CD8-positive, alpha-beta memory T cell (primary cell): ENCODE measurements at regions not wholly inside any gene's neighbourhood (a gene's known extent, or its start where the extent isn't known, plus 50 kb on each side); places are given as distances from the start of the nearest gene placed in this dataset.

Experiments used
- CTCF ChIA-PET: fragments of 350-600 bp; sonication (Branson Sonifier 250); formaldehyde crosslinking; loops from one replicate; lab custom pipeline; 2021; ENCODE audit warnings: antibody characterized with exemption; lab: Charles Lee
- POLR2A ChIA-PET: fragments of 350-600 bp; sonication (Branson Sonifier 250); formaldehyde crosslinking; loops from one replicate; lab custom pipeline; 2021; ENCODE audit warnings: antibody characterized with exemption; lab: Charles Lee
- DNase-seq, 5 donors: peaks; one replicate each; pipeline versions ENCODE4 v3.0.0 to v3.0.0-alpha.2; 2020 to 2022; ENCODE audit warnings: mixed read lengths in 1 of 5
- H3K27ac ChIP-seq: one replicate; pipeline ENCODE4 v1.7.0; 2013; ENCODE audit warnings: low read depth, mild to moderate bottlenecking, low read length, moderate library complexity
- H3K27me3 ChIP-seq: 2 replicates; pipeline ENCODE4 v1.7.0; 2013; ENCODE audit warnings: low read length, mild to moderate bottlenecking; ENCODE audit not compliant: insufficient read depth, poor library complexity, severe bottlenecking
- H3K36me3 ChIP-seq: 2 replicates; pipeline ENCODE4 v1.7.0; 2013; ENCODE audit warnings: mild to moderate bottlenecking, low read length, moderate library complexity; ENCODE audit not compliant: insufficient read depth
- H3K4me1 ChIP-seq: 2 replicates; pipeline ENCODE4 v1.7.0; 2013; ENCODE audit warnings: mild to moderate bottlenecking, low read length, moderate library complexity; ENCODE audit not compliant: insufficient read depth
- H3K4me3 ChIP-seq: 2 replicates; pipeline ENCODE4 v1.7.0; 2013; ENCODE audit warnings: mild to moderate bottlenecking, low read length
- H3K9me3 ChIP-seq: 2 replicates; pipeline ENCODE4 v1.7.0; 2013; ENCODE audit warnings: mild to moderate bottlenecking, low read length
- H3K27ac Mint-ChIP-seq, 8 donors: one replicate each; pipeline ENCODE4 v1.8.0; 2020 to 2021; ENCODE audit warnings: mixed read lengths in 8 of 8, mild to moderate bottlenecking in 6 of 8, inconsistent platforms in 3 of 8, moderate library complexity in 3 of 8
- H3K27me3 Mint-ChIP-seq, 2 donors: one replicate each; pipeline ENCODE4 v1.8.0; 2020 to 2021; ENCODE audit warnings: mixed read lengths in 2 of 2, mild to moderate bottlenecking in 1 of 2, moderate library complexity in 1 of 2
- H3K36me3 Mint-ChIP-seq, 3 donors: one replicate each; pipeline ENCODE4 v1.8.0; 2020 to 2021; ENCODE audit warnings: mixed read lengths in 3 of 3, inconsistent platforms in 1 of 3, mild to moderate bottlenecking in 1 of 3
- H3K4me1 Mint-ChIP-seq, 3 donors: one replicate each; pipeline ENCODE4 v1.8.0; 2020 to 2021; ENCODE audit warnings: mixed read lengths in 3 of 3, inconsistent platforms in 1 of 3, mild to moderate bottlenecking in 1 of 3
- H3K4me3 Mint-ChIP-seq, 7 donors: one replicate each; pipeline ENCODE4 v1.8.0; 2020 to 2021; ENCODE audit warnings: mixed read lengths in 7 of 7, mild to moderate bottlenecking in 6 of 7, moderate library complexity in 4 of 7, inconsistent platforms in 2 of 7
- H3K9me3 Mint-ChIP-seq, 5 donors: one replicate each; pipeline ENCODE4 v1.8.0; 2020 to 2022; ENCODE audit warnings: mixed read lengths in 5 of 5, mild to moderate bottlenecking in 3 of 5, moderate library complexity in 2 of 5, inconsistent platforms in 1 of 5

- peaks cover 25 to 62% of the 10 kb centered on the region in 2 donors for H3K27me3 Mint-ChIP-seq
- H3K4me3 Mint-ChIP-seq = no peak overlapping the region
- no peaks in the 10 kb centered on the region for H3K36me3 ChIP-seq
- DNase-seq = no peak
- H3K27ac ChIP-seq = no peak overlapping the region
- H3K27me3 ChIP-seq = peaks cover 5% of the 10 kb centered on the region
- no peaks in the 10 kb centered on the region for H3K36me3 Mint-ChIP-seq
- ChIA-PET CTCF (no interaction called here), POLR2A (no interaction called here)
- no peak overlapping the region for H3K4me3 ChIP-seq
- H3K4me1 Mint-ChIP-seq = no peaks in the 10 kb centered on the region
- no peaks in the 10 kb centered on the region for H3K9me3 ChIP-seq
- no peak overlapping the region for H3K27ac Mint-ChIP-seq
- no peaks in the 10 kb centered on the region for H3K4me1 ChIP-seq
- peaks cover 2 to 25% (median 23%) of the 10 kb centered on the region in 5 donors for H3K9me3 Mint-ChIP-seq
These were observed 71.2 kb upstream of the BCL9 start for GRCh38 chr1:147470079-147470478.

GRCh38 chr1:147472489-147472888 lies 68.8 kb upstream of the BCL9 start:
- H3K27ac Mint-ChIP-seq = no peak overlapping the region
- no peak for DNase-seq
- H3K4me1 Mint-ChIP-seq = no peaks in the 10 kb centered on the region
- Histone ChIP-seq H3K4me3 (no peak overlapping the region), H3K9me3 (no peaks in the 10 kb centered on the region), H3K4me1 (no peaks in the 10 kb centered on the region), H3K27me3 (peaks cover 5% of the 10 kb centered on the region), H3K27ac (no peak overlapping the region), H3K36me3 (no peaks in the 10 kb centered on the region)
- peaks cover 17 to 44% of the 10 kb centered on the region in 2 donors for H3K27me3 Mint-ChIP-seq
- H3K36me3 Mint-ChIP-seq = no peaks in the 10 kb centered on the region
- peaks cover 2 to 7% (median 3%) of the 10 kb centered on the region in 5 donors for H3K9me3 Mint-ChIP-seq
- H3K4me3 Mint-ChIP-seq = no peak overlapping the region
- ChIA-PET CTCF (no interaction called here), POLR2A (no interaction called here)

DNA sequence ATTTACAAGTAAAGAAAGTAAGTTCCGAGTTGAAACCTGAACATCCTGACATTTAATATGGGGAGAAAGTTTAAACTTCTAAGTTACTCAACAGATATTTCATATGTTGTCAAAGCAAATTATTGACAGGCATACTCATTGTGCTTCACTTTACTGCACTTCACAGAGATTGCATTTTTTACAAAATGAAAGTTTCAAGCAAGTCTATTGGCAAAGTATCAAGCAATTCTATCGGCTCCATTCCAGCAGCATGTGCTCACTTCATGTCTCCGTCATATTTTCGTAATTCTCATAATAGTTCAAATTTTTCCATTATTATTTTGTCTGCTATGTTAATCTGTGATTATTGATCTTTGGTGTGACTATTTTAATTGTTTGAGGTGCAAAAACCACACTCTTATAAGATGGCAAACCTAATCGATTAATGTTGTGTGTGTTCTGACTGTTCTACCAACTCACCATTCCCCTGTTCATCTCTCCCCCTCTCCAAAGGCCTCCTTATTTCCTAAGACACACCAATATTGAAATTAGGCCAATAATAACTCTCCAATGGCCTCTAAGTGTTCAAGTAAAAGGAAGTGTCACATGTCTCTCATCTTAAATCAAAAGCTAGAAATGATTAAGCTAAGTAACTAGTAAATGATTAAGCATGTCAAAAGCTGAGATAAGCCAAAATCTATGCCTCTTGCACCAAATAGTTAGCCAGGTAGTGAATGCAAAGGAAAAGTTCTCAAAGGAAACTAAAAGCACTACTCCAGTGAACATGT lies 68.2 kb upstream of the BCL9 start:
- ChIA-PET POLR2A (no interaction called here), CTCF (no interaction called here)

DNA sequence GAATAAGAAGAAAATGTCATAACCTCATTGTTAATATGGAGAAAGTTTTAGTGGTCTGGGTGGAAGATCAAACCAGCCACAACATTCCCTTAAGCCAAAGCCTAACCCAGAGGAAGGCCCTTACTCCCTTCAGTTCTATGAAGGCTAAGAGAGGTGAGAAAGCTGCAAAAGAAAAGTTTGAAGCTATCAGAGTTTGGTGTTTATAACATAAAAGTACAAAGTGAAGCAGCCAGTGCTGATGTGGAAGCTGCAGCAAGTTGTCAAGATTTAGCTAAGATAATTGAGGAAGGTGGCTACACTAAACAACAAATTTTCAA lies 67.6 kb upstream of the BCL9 start:
- no peaks in the 10 kb centered on the region for H3K9me3 ChIP-seq
- H3K4me3 ChIP-seq = no peak overlapping the region
- ChIA-PET CTCF (no interaction called here), POLR2A (no interaction called here)
- H3K36me3 ChIP-seq = no peaks in the 10 kb centered on the region
- H3K27ac ChIP-seq = no peak overlapping the region
- Mint-ChIP-seq H3K9me3 (peaks cover 0 to 2% (median 0%) of the 10 kb centered on the region in 5 donors), H3K27ac (no peak overlapping the region), H3K36me3 (no peaks in the 10 kb centered on the region), H3K27me3 (peaks cover 21 to 44% of the 10 kb centered on the region in 2 donors), H3K4me1 (no peaks in the 10 kb centered on the region), H3K4me3 (no peak overlapping the region)
- H3K4me1 ChIP-seq = no peaks in the 10 kb centered on the region
- peaks cover 4% of the 10 kb centered on the region for H3K27me3 ChIP-seq
- no peak for DNase-seq

More for the DNA sequence above, 68.2 kb upstream of the BCL9 start:
- peaks cover 22 to 41% of the 10 kb centered on the region in 2 donors for H3K27me3 Mint-ChIP-seq
- no peaks in the 10 kb centered on the region for H3K4me1 Mint-ChIP-seq
- DNase-seq = no peak
- Histone ChIP-seq H3K9me3 (no peaks in the 10 kb centered on the region), H3K4me1 (no peaks in the 10 kb centered on the region), H3K4me3 (no peak overlapping the region), H3K27me3 (peaks cover 5% of the 10 kb centered on the region), H3K36me3 (no peaks in the 10 kb centered on the region), H3K27ac (no peak overlapping the region)
- H3K36me3 Mint-ChIP-seq = no peaks in the 10 kb centered on the region
- H3K27ac Mint-ChIP-seq = no peak overlapping the region
- no peak overlapping the region for H3K4me3 Mint-ChIP-seq
- H3K9me3 Mint-ChIP-seq = peaks cover 0 to 2% (median 0%) of the 10 kb centered on the region in 5 donors

DNA sequence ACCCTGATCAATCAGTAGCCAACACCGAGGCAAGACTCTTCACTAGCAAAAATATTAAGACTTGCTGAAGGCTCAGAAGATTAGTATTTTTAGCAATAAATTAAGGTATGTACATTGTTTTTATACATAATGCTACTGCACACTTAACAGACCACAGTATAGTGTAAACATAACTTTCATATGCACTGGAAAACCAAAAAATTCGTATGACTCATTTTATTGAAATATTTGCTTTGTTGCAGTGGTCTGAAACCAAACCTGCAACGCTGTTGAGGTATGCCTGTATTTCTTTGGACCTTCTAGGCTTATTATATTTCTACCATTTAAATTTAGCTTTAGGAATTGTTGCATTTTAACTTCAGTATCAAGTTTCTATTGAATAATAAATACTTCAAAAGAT lies 65.8 kb upstream of the BCL9 start:
- no peak for DNase-seq
- no peaks in the 10 kb centered on the region for H3K27me3 ChIP-seq
- CTCF ChIA-PET = no interaction called here
- no peaks in the 10 kb centered on the region for H3K4me1 ChIP-seq
- no peak overlapping the region for H3K4me3 Mint-ChIP-seq
- H3K36me3 ChIP-seq = no peaks in the 10 kb centered on the region
- no peak overlapping the region for H3K4me3 ChIP-seq
- no peaks in the 10 kb centered on the region for H3K9me3 Mint-ChIP-seq
- no peaks in the 10 kb centered on the region for H3K4me1 Mint-ChIP-seq
- peaks cover 0 to 1% (median 0%) of the 10 kb centered on the region in 3 donors for H3K36me3 Mint-ChIP-seq
- no peak overlapping the region for H3K27ac ChIP-seq
- no peaks in the 10 kb centered on the region for H3K9me3 ChIP-seq
- peaks cover 24 to 47% of the 10 kb centered on the region in 2 donors for H3K27me3 Mint-ChIP-seq
- H3K27ac Mint-ChIP-seq = no peak overlapping the region
- POLR2A ChIA-PET = no interaction called here

DNA sequence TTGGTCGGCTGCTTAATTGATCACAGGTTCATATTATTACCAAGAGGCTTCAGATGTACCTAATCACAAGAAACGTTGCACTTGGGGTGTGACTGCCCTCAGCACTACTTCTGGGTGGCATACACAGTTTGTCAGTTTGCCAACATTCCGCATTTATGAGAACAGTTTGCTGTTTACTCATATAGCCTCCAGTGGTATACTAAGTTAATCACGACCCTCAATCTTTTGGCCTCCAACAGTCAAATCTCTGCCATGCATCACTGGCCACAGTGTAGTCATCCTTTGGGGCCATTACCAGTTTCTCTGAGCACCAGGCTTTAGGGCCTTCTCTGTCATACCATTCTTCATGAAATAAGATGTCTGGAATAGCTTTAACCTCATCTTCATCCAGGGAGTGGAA lies 62.8 kb upstream of the BCL9 start:
- Histone ChIP-seq H3K4me1 (no peaks in the 10 kb centered on the region), H3K27ac (no peak overlapping the region), H3K4me3 (no peak overlapping the region), H3K9me3 (no peaks in the 10 kb centered on the region), H3K36me3 (no peaks in the 10 kb centered on the region), H3K27me3 (no peaks in the 10 kb centered on the region)
- no peak for DNase-seq
- Mint-ChIP-seq H3K9me3 (no peaks in the 10 kb centered on the region), H3K4me3 (no peak overlapping the region), H3K27ac (no peak overlapping the region), H3K4me1 (no peaks in the 10 kb centered on the region), H3K27me3 (peaks cover 26 to 45% of the 10 kb centered on the region in 2 donors), H3K36me3 (peaks cover 0 to 1% (median 0%) of the 10 kb centered on the region in 3 donors)
- POLR2A ChIA-PET = no interaction called here
- CTCF ChIA-PET = no interaction called here

- peaks cover 0 to 1% (median 0%) of the 10 kb centered on the region in 3 donors for H3K36me3 Mint-ChIP-seq
- CTCF ChIA-PET = no interaction called here
- Histone ChIP-seq H3K4me1 (no peaks in the 10 kb centered on the region), H3K4me3 (no peak overlapping the region), H3K27ac (no peak overlapping the region), H3K9me3 (no peaks in the 10 kb centered on the region), H3K27me3 (no peaks in the 10 kb centered on the region), H3K36me3 (no peaks in the 10 kb centered on the region)
- H3K4me3 Mint-ChIP-seq = no peak overlapping the region
- no peaks in the 10 kb centered on the region for H3K4me1 Mint-ChIP-seq
- POLR2A ChIA-PET = no interaction called here
- DNase-seq = no peak
- no peaks in the 10 kb centered on the region for H3K9me3 Mint-ChIP-seq
- no peak overlapping the region for H3K27ac Mint-ChIP-seq
- H3K27me3 Mint-ChIP-seq = peaks cover 23 to 49% of the 10 kb centered on the region in 2 donors
These were observed 61.3 kb upstream of the BCL9 start for GRCh38 chr1:147479864-147480564.

GRCh38 chr1:147480565-147480935 lies 60.8 kb upstream of the BCL9 start:
- Histone ChIP-seq H3K36me3 (no peaks in the 10 kb centered on the region), H3K27ac (no peak overlapping the region), H3K27me3 (no peaks in the 10 kb centered on the region), H3K4me3 (no peak overlapping the region), H3K4me1 (no peaks in the 10 kb centered on the region), H3K9me3 (no peaks in the 10 kb centered on the region)
- ChIA-PET POLR2A (no interaction called here), CTCF (no interaction called here)
- Mint-ChIP-seq H3K4me3 (no peak overlapping the region), H3K4me1 (no peaks in the 10 kb centered on the region), H3K27ac (no peak overlapping the region), H3K9me3 (no peaks in the 10 kb centered on the region), H3K36me3 (peaks cover 0 to 1% (median 0%) of the 10 kb centered on the region in 3 donors), H3K27me3 (peaks cover 23 to 52% of the 10 kb centered on the region in 2 donors)
- DNase-seq = no peak
